HEK293 (cell line): ENCODE measurements at regions not wholly inside any gene's neighbourhood (a gene's known extent, or its start where the extent isn't known, plus 50 kb on each side); places are given as distances from the start of the nearest gene placed in this dataset.

ENCODE experiments used
- CTCF ChIA-PET: fragments of 350-600 bp; formaldehyde crosslinking; extraction: SDS; loops from one replicate; lab custom pipeline; 2021; ENCODE audit warnings: antibody characterized with exemption; lab: Yijun Ruan, JAX
- POLR2A ChIA-PET: fragments of 300-600 bp; formaldehyde crosslinking; extraction: SDS; loops from one replicate; lab custom pipeline; 2020; ENCODE audit warnings: antibody characterized with exemption, inconsistent platforms; lab: Yijun Ruan, JAX
- H3K27ac ChIP-seq: fragments of 200-500 bp; sonication (Bioruptor generic); 2 replicates; pipeline ENCODE4 v1.5.1; 2014; ENCODE audit warnings: low read depth, low read length, control low read depth, inconsistent platforms; ENCODE audit errors: extremely low read depth
- H3K36me3 ChIP-seq, 2 experiments: fragments of 200-500 bp in 1 of 2; sonication (Bioruptor generic) in 1 of 2; 1 replicate in 1 of 2; 2 replicates in 1 of 2; pipeline ENCODE4 v1.5.1; 2014 to 2017; ENCODE audit warnings: inconsistent platforms in 2 of 2, low read length in 2 of 2; ENCODE audit not compliant: control insufficient read depth in 2 of 2, insufficient read depth in 1 of 2
- H3K4me1 ChIP-seq: fragments of 200-500 bp; sonication (Bioruptor generic); 2 replicates; pipeline ENCODE4 v1.5.1; 2014; ENCODE audit warnings: mild to moderate bottlenecking, low read length, inconsistent platforms; ENCODE audit not compliant: control insufficient read depth, insufficient read depth
- H3K4me3 ChIP-seq: 2 replicates; pipeline ENCODE4 v1.5.1; 2011; ENCODE audit warnings: low read depth, mild to moderate bottlenecking, control low read depth, low read length, moderate library complexity
- H3K9me3 ChIP-seq: fragments of 200-500 bp; sonication (Bioruptor generic); 2 replicates; pipeline ENCODE4 v1.5.1; 2014; ENCODE audit warnings: low read depth, low read length, inconsistent platforms; ENCODE audit not compliant: control insufficient read depth, insufficient read depth
- GLI2 ChIP-seq: fragments of 450-650 bp; formaldehyde crosslinking; IDR thresholded peaks from 2 replicates; pipeline ENCODE4; 2017; ENCODE audit warnings: missing biosample characterization, missing genetic modification characterization, low read depth, borderline replicate concordance
- GLIS1 ChIP-seq: fragments of 450-650 bp; formaldehyde crosslinking; IDR thresholded peaks from 2 replicates; pipeline ENCODE4 v1.5.1; 2016; ENCODE audit warnings: missing biosample characterization, missing genetic modification characterization
- KLF7 ChIP-seq: fragments of 450-650 bp; formaldehyde crosslinking; IDR thresholded peaks from 2 replicates; pipeline ENCODE4 v1.5.1; 2016; ENCODE audit warnings: missing biosample characterization, missing genetic modification characterization, borderline replicate concordance
- OSR2 ChIP-seq: fragments of 450-650 bp; formaldehyde crosslinking; IDR thresholded peaks from 2 replicates; pipeline ENCODE4 v1.5.1; 2016; ENCODE audit warnings: missing biosample characterization, missing genetic modification characterization
- PRDM1 ChIP-seq: fragments of 450-650 bp; formaldehyde crosslinking; IDR thresholded peaks from 2 replicates; pipeline ENCODE4; 2016; ENCODE audit warnings: missing biosample characterization, missing genetic modification characterization
- SCRT2 ChIP-seq: fragments of 450-650 bp; formaldehyde crosslinking; IDR thresholded peaks from 2 replicates; pipeline ENCODE4 v1.5.1; 2016; ENCODE audit warnings: missing biosample characterization, missing genetic modification characterization
- ZBTB21 ChIP-seq: fragments of 450-650 bp; formaldehyde crosslinking; IDR thresholded peaks from 2 replicates; pipeline ENCODE4 v1.5.1; 2017; ENCODE audit warnings: missing biosample characterization, missing genetic modification characterization
- ZNF184 ChIP-seq: fragments of 450-650 bp; IDR thresholded peaks from 2 replicates; pipeline ENCODE4 v1.5.1; 2018; ENCODE audit warnings: missing biosample characterization, mild to moderate bottlenecking, missing genetic modification characterization
- ZNF211 ChIP-seq: fragments of 450-650 bp; formaldehyde crosslinking; IDR thresholded peaks from 2 replicates; pipeline ENCODE4 v1.5.1; 2016; ENCODE audit warnings: low read depth, missing biosample characterization, missing genetic modification characterization
- ZNF214 ChIP-seq: fragments of 450-650 bp; formaldehyde crosslinking; IDR thresholded peaks from 2 replicates; pipeline ENCODE4 v1.5.1; 2017; ENCODE audit warnings: missing biosample characterization, mild to moderate bottlenecking, missing genetic modification characterization, borderline replicate concordance
- ZNF311 ChIP-seq: fragments of 450-650 bp; formaldehyde crosslinking; IDR thresholded peaks from 2 replicates; pipeline ENCODE4 v1.5.1; 2017; ENCODE audit warnings: missing biosample characterization, missing genetic modification characterization, borderline replicate concordance
- ZNF391 ChIP-seq: fragments of 450-650 bp; formaldehyde crosslinking; IDR thresholded peaks from 2 replicates; pipeline ENCODE4 v1.5.1; 2016; ENCODE audit warnings: low read depth, missing biosample characterization, missing genetic modification characterization, borderline replicate concordance
- ZNF433 ChIP-seq: fragments of 450-650 bp; formaldehyde crosslinking; IDR thresholded peaks from 2 replicates; pipeline ENCODE4 v1.5.1; 2016; ENCODE audit warnings: missing biosample characterization, missing genetic modification characterization, low read depth
- ZNF521 ChIP-seq: fragments of 450-650 bp; formaldehyde crosslinking; IDR thresholded peaks from 2 replicates; pipeline ENCODE4 v1.5.1; 2017; ENCODE audit warnings: missing biosample characterization, mild to moderate bottlenecking, missing genetic modification characterization
- ZNF548 ChIP-seq: fragments of 450-650 bp; formaldehyde crosslinking; IDR thresholded peaks from 2 replicates; pipeline ENCODE4 v1.5.1; 2016; ENCODE audit warnings: missing biosample characterization, missing genetic modification characterization
- ZNF623 ChIP-seq: fragments of 450-650 bp; formaldehyde crosslinking; IDR thresholded peaks from 2 replicates; pipeline ENCODE4 v1.5.1; 2016; ENCODE audit warnings: missing biosample characterization, missing genetic modification characterization
- ZNF626 ChIP-seq: fragments of 450-650 bp; sonication (Bioruptor Pico); formaldehyde crosslinking; IDR thresholded peaks from 2 replicates; pipeline ENCODE4 v1.5.1; 2018; ENCODE audit warnings: missing biosample characterization, missing genetic modification characterization, inconsistent platforms
- ZNF747 ChIP-seq: fragments of 450-650 bp; formaldehyde crosslinking; IDR thresholded peaks from 2 replicates; pipeline ENCODE4 v1.5.1; 2016; ENCODE audit warnings: missing biosample characterization, missing genetic modification characterization
- ZNF791 ChIP-seq: fragments of 450-650 bp; formaldehyde crosslinking; IDR thresholded peaks from 2 replicates; pipeline ENCODE4 v1.5.1; 2016; ENCODE audit warnings: missing biosample characterization, missing genetic modification characterization
- ZXDB ChIP-seq: fragments of 450-650 bp; formaldehyde crosslinking; IDR thresholded peaks from 2 replicates; pipeline ENCODE4 v1.5.1; 2016; ENCODE audit warnings: missing biosample characterization, missing genetic modification characterization
- TF ChIP-seq, protein P1 (sequence below): fragments of 450-650 bp; formaldehyde crosslinking; IDR thresholded peaks from 2 replicates; pipeline ENCODE4 v1.5.1; 2016; ENCODE audit warnings: missing biosample characterization, missing genetic modification characterization, borderline replicate concordance
- TF ChIP-seq, protein P2 (sequence below): fragments of 450-650 bp; formaldehyde crosslinking; IDR thresholded peaks from 2 replicates; pipeline ENCODE4 v1.5.1; 2016; ENCODE audit warnings: missing biosample characterization, missing genetic modification characterization
- TF ChIP-seq, protein P3 (sequence below): IDR thresholded peaks from 2 replicates; pipeline ENCODE4 v1.6.1; 2011; ENCODE audit warnings: mild to moderate bottlenecking, low read depth, low read length, borderline replicate concordance

DNA sequence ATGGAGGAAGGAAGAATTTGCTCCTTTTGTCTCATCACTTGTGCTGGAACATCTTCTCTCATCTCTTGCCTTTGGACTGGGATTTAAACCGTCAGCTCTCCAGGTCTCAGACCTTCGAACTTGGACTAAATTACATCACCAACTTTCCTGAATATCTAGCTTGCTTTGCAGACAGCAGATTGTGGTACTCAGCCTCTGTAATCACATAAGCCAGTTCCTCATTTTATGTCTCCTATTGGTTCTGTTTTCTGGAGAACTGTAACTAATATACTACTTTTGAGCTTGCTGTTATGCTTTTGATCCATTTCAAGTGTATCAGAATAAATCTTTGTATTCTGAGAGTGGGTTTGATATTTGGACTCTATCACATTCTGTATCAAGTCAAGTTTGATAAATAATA lies 164.3 kb upstream of the VEPH1 start:
- H3K9me3 ChIP-seq, result no peaks in the 10 kb centered on the region
- H3K36me3 ChIP-seq, result no peaks in the 10 kb centered on the region
- ChIA-PET POLR2A (no interaction called here), CTCF (no interaction called here)
- H3K27ac ChIP-seq, result no peak overlapping the region
- TF ChIP-seq KLF7 (tag by site-specific recombination) (no peak), OSR2 (tag by site-specific recombination) (no peak), ZNF214 (tag by site-specific recombination) (no peak), GLIS1 (tag by site-specific recombination) (no peak), ZXDB (tag by site-specific recombination) (no peak), ZNF433 (tag by site-specific recombination) (no peak), ZBTB21 (no peak), ZNF311 (tag by site-specific recombination) (no peak), ZNF521 (tag by site-specific recombination) (no peak), ZNF623 (tag by site-specific recombination) (no peak), PRDM1 (no peak), ZNF747 (tag by site-specific recombination) (no peak), ZNF391 (no peak)
- TF ChIP-seq, protein P1, sequence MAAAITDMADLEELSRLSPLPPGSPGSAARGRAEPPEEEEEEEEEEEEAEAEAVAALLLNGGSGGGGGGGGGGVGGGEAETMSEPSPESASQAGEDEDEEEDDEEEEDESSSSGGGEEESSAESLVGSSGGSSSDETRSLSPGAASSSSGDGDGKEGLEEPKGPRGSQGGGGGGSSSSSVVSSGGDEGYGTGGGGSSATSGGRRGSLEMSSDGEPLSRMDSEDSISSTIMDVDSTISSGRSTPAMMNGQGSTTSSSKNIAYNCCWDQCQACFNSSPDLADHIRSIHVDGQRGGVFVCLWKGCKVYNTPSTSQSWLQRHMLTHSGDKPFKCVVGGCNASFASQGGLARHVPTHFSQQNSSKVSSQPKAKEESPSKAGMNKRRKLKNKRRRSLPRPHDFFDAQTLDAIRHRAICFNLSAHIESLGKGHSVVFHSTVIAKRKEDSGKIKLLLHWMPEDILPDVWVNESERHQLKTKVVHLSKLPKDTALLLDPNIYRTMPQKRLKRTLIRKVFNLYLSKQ, result no peak
- TF ChIP-seq, protein P2, sequence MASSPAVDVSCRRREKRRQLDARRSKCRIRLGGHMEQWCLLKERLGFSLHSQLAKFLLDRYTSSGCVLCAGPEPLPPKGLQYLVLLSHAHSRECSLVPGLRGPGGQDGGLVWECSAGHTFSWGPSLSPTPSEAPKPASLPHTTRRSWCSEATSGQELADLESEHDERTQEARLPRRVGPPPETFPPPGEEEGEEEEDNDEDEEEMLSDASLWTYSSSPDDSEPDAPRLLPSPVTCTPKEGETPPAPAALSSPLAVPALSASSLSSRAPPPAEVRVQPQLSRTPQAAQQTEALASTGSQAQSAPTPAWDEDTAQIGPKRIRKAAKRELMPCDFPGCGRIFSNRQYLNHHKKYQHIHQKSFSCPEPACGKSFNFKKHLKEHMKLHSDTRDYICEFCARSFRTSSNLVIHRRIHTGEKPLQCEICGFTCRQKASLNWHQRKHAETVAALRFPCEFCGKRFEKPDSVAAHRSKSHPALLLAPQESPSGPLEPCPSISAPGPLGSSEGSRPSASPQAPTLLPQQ (tag by site-specific recombination), result no peak
- TF ChIP-seq, all 188 proteins: peak for 0
- H3K4me1 ChIP-seq, result no peaks in the 10 kb centered on the region
- no peak overlapping the region for H3K4me3 ChIP-seq

DNA sequence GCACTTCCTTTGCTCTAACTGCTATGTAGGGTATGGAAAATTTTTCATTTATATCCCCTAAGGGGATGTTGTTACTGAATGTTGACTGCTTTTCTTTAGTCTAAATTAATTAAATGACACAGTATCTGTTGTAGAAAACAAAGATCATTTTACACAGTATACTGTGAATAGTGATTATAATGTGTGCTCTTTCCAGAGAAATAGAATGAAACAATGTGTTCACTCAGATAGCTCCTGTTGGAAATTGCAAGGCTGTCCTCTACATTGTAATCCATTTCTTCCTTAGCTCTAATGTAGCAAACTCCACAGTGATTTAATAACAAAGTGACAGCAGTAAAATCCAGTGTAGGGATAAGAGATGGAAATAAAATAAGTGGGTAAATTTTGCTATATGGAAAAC lies 159.0 kb upstream of the VEPH1 start:
- TF ChIP-seq ZNF626 (tag by site-specific recombination) (no peak), KLF7 (tag by site-specific recombination) (no peak), GLI2 (tag by site-specific recombination) (no peak), SCRT2 (tag by site-specific recombination) (no peak), ZNF211 (no peak), ZNF791 (tag by site-specific recombination) (no peak), ZNF184 (tag by site-specific recombination) (no peak), ZNF548 (tag by site-specific recombination) (no peak)
- TF ChIP-seq, protein P3, sequence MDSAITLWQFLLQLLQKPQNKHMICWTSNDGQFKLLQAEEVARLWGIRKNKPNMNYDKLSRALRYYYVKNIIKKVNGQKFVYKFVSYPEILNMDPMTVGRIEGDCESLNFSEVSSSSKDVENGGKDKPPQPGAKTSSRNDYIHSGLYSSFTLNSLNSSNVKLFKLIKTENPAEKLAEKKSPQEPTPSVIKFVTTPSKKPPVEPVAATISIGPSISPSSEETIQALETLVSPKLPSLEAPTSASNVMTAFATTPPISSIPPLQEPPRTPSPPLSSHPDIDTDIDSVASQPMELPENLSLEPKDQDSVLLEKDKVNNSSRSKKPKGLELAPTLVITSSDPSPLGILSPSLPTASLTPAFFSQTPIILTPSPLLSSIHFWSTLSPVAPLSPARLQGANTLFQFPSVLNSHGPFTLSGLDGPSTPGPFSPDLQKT, result no peak
- TF ChIP-seq, all 188 proteins: peak for 0
- CTCF ChIA-PET, result no interaction called here
- POLR2A ChIA-PET, result no interaction called here

More for the DNA sequence above, 159.0 kb upstream of the VEPH1 start:
- H3K36me3 ChIP-seq, result no peaks in the 10 kb centered on the region
- H3K4me1 ChIP-seq, result no peaks in the 10 kb centered on the region
- H3K9me3 ChIP-seq, result no peaks in the 10 kb centered on the region
- no peak overlapping the region for H3K4me3 ChIP-seq
- H3K27ac ChIP-seq, result no peak overlapping the region
